Iris pigment epithelial cell (primary cell): ENCODE measurements at regions not wholly inside any gene's neighbourhood (a gene's known extent, or its start where the extent isn't known, plus 50 kb on each side); places are given as distances from the start of the nearest gene placed in this dataset.

Source experiments
- DNase-seq: peaks from one replicate; pipeline ENCODE4 v3.0.0-alpha.2; 2011; ENCODE audit warnings: low read depth

GRCh38 chr2:57720728-57721627, 325.6 kb upstream of the VRK2 start:
- DNase-seq, result peak; percentile 81

DNA sequence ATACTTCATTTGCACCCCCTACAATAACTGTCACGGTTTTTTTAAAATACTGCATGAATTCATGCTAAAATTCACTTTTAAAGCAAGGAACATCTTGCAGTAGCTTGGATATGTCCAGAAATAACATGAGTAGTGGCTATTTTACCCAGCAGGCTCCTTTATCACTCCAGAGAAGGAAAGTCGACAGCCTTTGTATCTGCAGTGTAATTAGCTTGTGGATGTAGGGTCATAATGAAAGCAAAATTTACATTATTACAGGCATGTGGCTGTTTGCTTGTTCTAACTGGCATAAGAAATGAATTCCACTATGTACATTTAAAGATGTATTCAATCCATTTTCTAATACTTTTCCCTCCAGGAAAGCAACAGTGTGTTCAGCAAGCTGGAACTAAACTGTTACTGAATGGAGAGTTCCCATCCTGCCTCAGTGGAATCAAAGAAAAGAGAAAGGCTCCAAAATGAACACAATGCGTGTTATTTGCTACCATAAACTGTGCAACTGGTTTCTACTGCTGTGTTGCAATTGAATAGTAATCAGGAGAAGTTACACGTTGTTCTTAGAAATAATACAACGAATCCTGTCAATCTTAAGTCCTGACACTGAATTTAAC, 321.2 kb upstream of the VRK2 start:
- DNase-seq, result no peak

DNA sequence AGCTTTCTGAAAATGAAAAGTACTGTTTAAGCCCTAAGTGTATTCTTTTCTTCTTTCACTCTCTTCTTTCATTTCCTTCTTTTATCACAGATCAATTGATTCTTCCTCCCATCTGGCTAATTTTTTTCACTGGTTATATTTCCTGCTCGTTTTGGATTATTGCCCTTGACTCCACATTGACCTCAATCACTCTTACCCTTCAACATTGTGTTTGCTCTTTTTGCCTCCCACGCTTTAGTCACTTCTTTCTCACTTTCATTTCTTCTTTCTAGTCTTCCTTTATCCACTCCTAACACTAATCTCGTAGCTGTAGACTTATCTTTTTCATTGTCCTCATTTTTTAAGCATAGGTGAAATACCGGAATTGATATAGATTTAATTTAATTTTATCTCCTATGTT, 320.3 kb upstream of the VRK2 start:
- DNase-seq, result no peak

DNA sequence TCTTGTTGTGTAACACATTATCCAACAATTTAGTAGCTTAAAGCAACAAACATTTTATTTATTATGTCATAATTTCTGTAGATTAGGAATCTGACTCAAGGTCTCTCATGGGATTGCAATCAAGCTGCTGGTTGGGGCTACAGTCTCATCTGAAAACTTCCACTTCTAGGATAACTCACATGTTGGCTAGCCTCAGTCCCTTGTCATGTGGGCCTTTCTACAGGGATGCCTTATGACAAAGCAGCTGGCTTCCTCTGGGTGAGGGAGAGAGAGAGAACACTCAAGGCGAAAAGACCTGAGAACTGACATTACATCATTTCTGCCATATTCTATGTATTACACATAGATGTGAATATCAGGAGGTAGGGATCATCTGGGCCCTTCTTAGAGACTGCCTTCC, 317.9 kb upstream of the VRK2 start:
- DNase-seq, result no peak

DNA sequence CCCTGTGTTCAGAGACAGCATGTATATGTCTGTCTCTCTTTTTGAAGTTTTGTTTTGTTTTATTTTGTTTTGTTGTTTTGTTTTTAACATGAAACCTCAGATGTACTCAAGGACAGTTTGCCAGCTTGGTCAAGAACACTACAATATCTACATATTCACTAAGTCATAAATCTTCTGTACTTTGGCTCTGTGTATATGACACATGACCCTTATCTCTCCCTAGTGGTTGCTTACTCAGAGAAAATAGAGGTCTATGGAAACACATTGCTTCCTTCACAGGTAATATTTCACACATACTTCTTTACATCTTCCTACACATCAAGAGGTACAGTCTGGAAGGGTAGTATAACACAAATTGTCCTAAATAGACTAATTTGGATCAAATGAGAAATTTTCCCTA, 312.6 kb upstream of the VRK2 start:
- no peak for DNase-seq

GRCh38 chr2:57740891-57741290, 305.7 kb upstream of the VRK2 start:
- no peak for DNase-seq

- no peak for DNase-seq
Observed at GRCh38 chr2:57753636-57754035, 293.0 kb upstream of the VRK2 start.

DNA sequence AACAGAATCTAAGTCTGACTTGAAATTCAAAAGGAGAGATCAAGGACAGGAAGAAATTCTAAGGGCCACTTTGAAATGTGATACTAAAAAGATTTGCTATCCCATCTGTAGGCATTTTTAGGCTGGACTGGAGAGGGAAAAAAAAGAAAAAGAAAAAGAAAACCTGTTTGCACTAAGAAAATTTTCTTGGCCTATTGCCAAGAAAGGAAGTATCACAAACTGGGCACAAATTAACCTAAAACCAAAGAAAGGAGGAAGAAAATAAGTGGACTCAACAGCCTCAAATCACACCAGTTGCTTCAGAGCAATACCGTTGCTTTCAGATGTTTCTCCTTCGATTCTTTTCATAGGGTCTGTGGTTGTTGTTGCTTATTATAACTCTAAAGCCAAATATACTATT, 287.9 kb upstream of the VRK2 start:
- DNase-seq, result no peak

GRCh38 chr2:57759131-57759530, 287.5 kb upstream of the VRK2 start:
- no peak for DNase-seq

- DNase-seq, result peak; percentile 69
Observed at GRCh38 chr2:57759822-57760300, 286.7 kb upstream of the VRK2 start.

DNA sequence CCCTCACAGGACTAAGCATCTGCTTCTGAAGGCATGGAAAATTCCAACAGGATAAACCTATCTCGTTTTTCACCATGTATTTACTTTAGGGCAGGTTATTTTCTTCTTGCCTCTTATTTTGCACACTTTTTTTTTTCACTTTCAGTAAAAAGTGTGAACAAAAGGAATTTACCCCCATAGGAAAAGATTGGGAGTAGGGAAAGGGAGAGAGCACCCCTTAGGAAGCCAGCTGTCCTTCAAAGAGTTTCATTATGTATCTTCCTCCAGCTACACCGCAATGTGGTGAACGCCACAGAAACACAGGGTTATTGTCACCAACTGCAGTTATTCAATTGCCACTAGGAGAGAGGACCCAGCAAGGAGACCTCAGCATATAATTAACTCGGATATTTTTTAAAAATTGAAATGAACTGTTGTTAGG, 286.2 kb upstream of the VRK2 start:
- DNase-seq, result no peak

DNA sequence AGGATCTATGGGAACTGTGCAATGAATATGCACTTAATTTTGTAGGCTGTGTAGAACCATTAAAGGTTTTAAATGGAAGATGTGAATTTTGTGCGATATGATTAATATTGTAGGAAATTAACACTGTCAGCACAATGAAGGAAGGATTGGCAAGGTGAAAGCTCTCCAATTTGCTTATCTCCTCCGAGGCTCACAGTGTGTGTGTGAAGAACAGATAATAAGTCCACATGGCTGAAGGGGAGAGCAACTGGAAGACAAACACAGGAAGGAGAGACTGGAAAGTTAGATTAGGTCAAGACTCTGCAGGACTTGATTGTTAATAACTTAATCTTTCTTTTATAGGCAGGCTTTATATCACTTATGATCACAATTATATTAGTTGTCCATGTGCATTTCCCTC, 269.7 kb upstream of the VRK2 start:
- DNase-seq, result no peak

DNA sequence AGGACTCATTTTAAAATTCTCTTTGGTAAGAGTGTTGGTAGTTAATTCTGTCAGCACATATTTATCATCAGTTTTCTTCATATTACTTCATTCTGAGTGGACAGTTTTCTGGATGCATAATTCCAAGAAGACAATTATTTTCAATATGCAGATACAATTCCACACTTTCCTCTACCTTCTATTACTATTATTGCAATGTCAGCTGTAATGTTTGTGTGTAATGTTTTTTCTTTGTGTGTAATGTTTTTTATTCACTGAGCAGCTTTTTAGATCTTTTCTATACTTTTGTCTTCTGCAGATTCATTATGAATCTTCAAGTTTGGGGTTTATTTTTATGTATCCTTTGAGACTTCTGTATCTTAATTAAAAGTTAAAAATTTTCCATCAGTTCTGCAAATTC, 264.0 kb upstream of the VRK2 start:
- DNase-seq, result no peak

DNA sequence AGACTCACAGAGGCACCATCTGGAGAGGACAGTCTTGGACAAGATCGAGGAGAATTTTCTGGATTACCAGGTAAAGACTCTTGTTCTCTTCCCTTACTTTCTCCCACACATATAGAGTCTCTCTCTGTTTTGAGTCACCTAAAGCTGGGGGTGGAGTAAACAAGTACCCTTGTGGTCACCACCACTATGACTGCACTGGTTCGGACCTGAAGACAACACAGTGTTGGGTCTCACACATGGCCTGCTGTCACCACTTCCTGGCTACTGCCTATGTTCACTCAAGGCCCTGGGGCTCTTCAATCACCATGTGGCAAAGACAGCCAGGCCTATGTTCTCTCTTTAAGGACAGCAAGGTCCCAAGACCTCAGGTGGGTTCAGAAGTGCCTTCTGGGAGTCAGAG, 253.3 kb upstream of the VRK2 start:
- DNase-seq, result no peak

GRCh38 chr2:57796527-57796926, 250.1 kb upstream of the VRK2 start:
- no peak for DNase-seq

GRCh38 chr2:57798346-57798745, 248.3 kb upstream of the VRK2 start:
- no peak for DNase-seq

GRCh38 chr2:57802243-57802642, 244.4 kb upstream of the VRK2 start:
- no peak for DNase-seq

DNA sequence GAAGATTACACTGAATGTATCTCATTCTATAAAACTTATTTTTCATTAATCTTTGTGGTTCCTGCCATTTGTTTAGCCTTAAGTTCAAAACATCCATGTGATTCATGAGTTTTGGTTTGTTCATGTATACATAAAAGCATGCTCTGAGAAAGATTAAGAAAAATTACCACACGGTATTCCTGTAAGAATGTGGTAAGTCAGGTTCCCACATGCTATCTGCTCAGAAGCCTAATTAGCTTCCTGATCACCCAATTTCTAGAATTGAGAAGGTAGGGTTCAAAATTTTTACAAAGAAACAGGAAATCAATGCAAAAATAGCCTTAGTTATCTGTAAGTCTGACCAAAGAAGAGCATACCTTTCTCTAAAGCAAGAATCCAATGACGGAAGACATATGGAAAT, 241.6 kb upstream of the VRK2 start:
- no peak for DNase-seq

- DNase-seq, result no peak
Observed at GRCh38 chr2:57806449-57806968, 240.1 kb upstream of the VRK2 start.

DNA sequence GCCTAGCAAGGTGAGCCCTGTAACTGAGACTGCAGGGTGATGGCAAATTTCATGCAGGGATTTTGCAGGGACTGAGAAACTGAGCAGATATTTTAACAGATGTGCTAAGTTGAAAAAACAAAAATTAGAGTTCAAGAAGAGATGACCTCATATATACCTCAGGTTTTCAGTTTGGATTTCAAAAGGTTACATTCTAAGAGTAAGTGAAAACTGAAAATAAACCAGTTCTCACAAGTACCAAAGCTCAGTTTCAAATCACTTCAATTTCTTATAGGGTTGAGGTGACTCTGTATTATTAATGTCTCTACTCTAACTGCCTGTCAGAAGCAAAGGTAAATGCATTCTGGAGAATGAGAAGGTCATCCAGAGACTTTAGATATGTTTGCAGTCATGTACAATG, 237.4 kb upstream of the VRK2 start:
- DNase-seq, result no peak

DNA sequence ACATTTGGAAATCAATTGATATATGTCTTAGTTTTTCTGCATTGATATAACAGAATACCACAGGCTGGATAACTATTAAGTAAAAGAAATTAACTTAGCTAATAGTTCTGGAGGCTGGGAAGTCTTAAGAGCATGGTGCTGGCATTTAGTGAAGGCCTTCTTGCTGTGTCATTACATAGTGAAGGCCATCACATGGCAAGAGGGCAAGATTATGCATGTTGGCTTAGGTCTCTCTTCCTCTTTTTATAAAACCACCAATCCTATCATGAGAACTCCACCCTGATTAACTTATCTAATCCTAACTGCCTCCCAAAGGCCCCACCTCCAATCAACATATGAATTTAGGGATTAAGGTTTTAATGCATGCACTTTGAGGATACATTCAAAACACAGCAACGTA, 225.5 kb upstream of the VRK2 start:
- DNase-seq, result no peak

DNA sequence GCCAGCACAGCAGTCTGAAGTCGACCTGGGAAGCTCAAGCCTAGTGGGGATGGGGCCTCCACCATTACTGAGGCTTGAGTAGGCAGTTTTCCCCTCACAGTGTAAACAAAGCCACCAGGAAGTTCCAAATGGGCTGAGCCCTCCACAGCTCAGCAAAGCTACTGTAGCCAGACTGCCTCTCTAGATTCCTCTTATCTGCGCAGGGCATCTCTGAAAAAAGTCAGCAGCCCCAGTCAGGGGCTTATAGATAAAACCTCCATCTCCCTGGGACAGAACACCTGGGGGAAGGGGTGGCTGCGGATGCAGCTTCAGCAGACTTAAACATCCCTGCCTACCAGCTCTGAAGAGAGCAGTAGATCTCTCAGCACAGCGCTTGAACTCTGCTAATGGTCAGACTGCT, 218.4 kb upstream of the VRK2 start:
- DNase-seq, result no peak

GRCh38 chr2:57834666-57835065, 211.9 kb upstream of the VRK2 start:
- DNase-seq, result no peak
